ENCODE measurements at regions not wholly inside any gene's neighbourhood (a gene's known extent, or its start where the extent isn't known, plus 50 kb on each side); places are given as distances from the start of the nearest gene placed in this dataset.

DNA sequence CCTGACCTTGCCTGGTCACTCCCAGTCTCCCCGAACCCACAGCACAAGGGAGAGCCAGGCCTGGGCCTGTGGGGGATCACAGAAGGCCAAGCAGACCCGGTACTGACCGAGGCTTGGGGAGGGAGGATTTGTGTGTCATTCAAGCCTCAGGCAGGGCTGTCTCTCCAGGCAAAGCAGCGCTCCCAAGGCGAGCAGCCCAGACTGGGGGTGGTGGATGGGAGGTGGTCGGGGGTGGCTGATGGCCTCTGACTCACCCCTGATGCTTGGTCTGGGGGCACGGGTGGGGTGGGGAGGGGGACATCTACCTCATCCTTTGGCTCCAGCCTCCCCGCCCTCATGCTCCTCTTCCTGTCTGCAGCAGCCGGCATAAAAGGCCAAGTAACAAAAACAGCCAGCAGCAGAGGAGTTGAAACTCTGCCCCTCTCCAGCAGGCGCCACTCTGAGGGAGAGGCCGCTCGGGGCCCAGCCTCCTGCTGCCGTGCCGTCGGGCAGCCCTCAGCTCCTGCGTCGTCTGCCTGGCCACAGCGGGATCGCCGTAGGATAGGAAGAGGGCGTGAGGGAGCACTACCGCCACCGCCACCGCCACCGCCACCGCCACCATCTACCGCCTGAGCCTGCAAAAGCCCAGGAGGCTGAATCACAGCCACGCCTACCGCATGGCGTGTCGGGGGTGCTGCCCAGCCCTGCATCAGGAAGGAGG, 166.0 kb downstream of the OLFM1 start:
- TF ChIP-seq, protein P1, sequence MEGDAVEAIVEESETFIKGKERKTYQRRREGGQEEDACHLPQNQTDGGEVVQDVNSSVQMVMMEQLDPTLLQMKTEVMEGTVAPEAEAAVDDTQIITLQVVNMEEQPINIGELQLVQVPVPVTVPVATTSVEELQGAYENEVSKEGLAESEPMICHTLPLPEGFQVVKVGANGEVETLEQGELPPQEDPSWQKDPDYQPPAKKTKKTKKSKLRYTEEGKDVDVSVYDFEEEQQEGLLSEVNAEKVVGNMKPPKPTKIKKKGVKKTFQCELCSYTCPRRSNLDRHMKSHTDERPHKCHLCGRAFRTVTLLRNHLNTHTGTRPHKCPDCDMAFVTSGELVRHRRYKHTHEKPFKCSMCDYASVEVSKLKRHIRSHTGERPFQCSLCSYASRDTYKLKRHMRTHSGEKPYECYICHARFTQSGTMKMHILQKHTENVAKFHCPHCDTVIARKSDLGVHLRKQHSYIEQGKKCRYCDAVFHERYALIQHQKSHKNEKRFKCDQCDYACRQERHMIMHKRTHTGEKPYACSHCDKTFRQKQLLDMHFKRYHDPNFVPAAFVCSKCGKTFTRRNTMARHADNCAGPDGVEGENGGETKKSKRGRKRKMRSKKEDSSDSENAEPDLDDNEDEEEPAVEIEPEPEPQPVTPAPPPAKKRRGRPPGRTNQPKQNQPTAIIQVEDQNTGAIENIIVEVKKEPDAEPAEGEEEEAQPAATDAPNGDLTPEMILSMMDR (IDR thresholded peaks at IDR 0.05; ENCODE audit: low read depth, low read length) = no peak
- TF ChIP-seq POLR2A (IDR thresholded peaks at IDR 0.05; ENCODE audit: extremely low read depth, insufficient read length) = no peak
- TF ChIP-seq, protein P2, sequence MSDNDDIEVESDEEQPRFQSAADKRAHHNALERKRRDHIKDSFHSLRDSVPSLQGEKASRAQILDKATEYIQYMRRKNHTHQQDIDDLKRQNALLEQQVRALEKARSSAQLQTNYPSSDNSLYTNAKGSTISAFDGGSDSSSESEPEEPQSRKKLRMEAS (IDR thresholded peaks at IDR 0.05; ENCODE audit: low read depth, low read length) = no peak
- TF ChIP-seq MYC (IDR thresholded peaks at IDR 0.05; ENCODE audit: low read depth, low read length) = no peak

Data from NB4 (cell line).